Mucosa of rectum (tissue), 2 donors: ENCODE measurements at regions not wholly inside any gene's neighbourhood (a gene's known extent, or its start where the extent isn't known, plus 50 kb on each side); places are given as distances from the start of the nearest gene placed in this dataset.
"Not testable (repeated sequence)": the region's sequence is repeated elsewhere in the genome, so short reads cannot be mapped to it uniquely, and the experiment has no call there.

Source experiments
- H3K27ac ChIP-seq, 2 donors: one replicate each; pipeline ENCODE4 v1.7.0; 2013; ENCODE audit warnings: inconsistent platforms in 2 of 2, low read depth in 2 of 2, low read length in 2 of 2
- H3K27me3 ChIP-seq, 2 donors: one replicate each; pipeline ENCODE4 v1.7.0; 2013; ENCODE audit warnings: low read length in 2 of 2; ENCODE audit not compliant: control insufficient read depth in 2 of 2, insufficient read depth in 2 of 2
- H3K36me3 ChIP-seq, 2 donors: one replicate each; pipeline ENCODE4 v1.7.0; 2013; ENCODE audit warnings: low read length in 2 of 2; ENCODE audit not compliant: control insufficient read depth in 2 of 2, insufficient read depth in 2 of 2
- H3K4me1 ChIP-seq, 2 donors: one replicate each; pipeline ENCODE4 v1.7.0; 2013; ENCODE audit warnings: low read length in 2 of 2, mild to moderate bottlenecking in 1 of 2; ENCODE audit not compliant: control insufficient read depth in 2 of 2, insufficient read depth in 2 of 2
- H3K4me3 ChIP-seq, 2 donors: one replicate each; pipeline ENCODE4 v1.7.0; 2013; ENCODE audit warnings: low read length in 2 of 2
- H3K9ac ChIP-seq, 2 donors: one replicate each; pipeline ENCODE4 v1.7.0; 2013; ENCODE audit warnings: low read length in 2 of 2, low read depth in 1 of 2, mild to moderate bottlenecking in 1 of 2
- H3K9me3 ChIP-seq, 2 donors: one replicate each; pipeline ENCODE4 v1.7.0; 2013; ENCODE audit warnings: low read length in 2 of 2; ENCODE audit not compliant: control insufficient read depth in 2 of 2
- donor health status: healthy.
- donor health status: Normal muscosa, but diverticular disease.

GRCh38 chr2:57461624-57462023, 585.0 kb upstream of the VRK2 start:
- Histone ChIP-seq H3K36me3 (no peaks in the 10 kb centered on the region), H3K27ac (no peak overlapping the region), H3K9me3 (no peaks in the 10 kb centered on the region), H3K9ac (no peak overlapping the region), H3K27me3 (no peaks in the 10 kb centered on the region), H3K4me3 (no peak overlapping the region), H3K4me1 (no peaks in the 10 kb centered on the region)

- H3K4me1 ChIP-seq = no peaks in the 10 kb centered on the region
- H3K36me3 ChIP-seq = no peaks in the 10 kb centered on the region
- H3K9ac ChIP-seq = no peak overlapping the region
- H3K4me3 ChIP-seq = no peak overlapping the region
- H3K27ac ChIP-seq = no peak overlapping the region
- no peaks in the 10 kb centered on the region for H3K9me3 ChIP-seq
- H3K27me3 ChIP-seq = no peaks in the 10 kb centered on the region
Measured at GRCh38 chr2:57465067-57465466, 581.5 kb upstream of the VRK2 start.

- Histone ChIP-seq H3K9ac (no peak overlapping the region), H3K27me3 (no peaks in the 10 kb centered on the region), H3K9me3 (no peaks in the 10 kb centered on the region), H3K4me3 (no peak overlapping the region), H3K36me3 (no peaks in the 10 kb centered on the region), H3K4me1 (no peaks in the 10 kb centered on the region), H3K27ac (no peak overlapping the region)
Measured at GRCh38 chr2:57465967-57466366, 580.6 kb upstream of the VRK2 start.

- no peaks in the 10 kb centered on the region for H3K9me3 ChIP-seq
- no peaks in the 10 kb centered on the region for H3K27me3 ChIP-seq
- no peak overlapping the region for H3K9ac ChIP-seq
- no peaks in the 10 kb centered on the region for H3K36me3 ChIP-seq
- no peaks in the 10 kb centered on the region for H3K4me1 ChIP-seq
- no peak overlapping the region for H3K27ac ChIP-seq
- no peak overlapping the region for H3K4me3 ChIP-seq
Measured at GRCh38 chr2:57475391-57475790, 571.2 kb upstream of the VRK2 start.

- H3K9me3 ChIP-seq = no peaks in the 10 kb centered on the region
- H3K27me3 ChIP-seq = no peaks in the 10 kb centered on the region
- no peaks in the 10 kb centered on the region for H3K36me3 ChIP-seq
- no peak overlapping the region for H3K4me3 ChIP-seq
- no peaks in the 10 kb centered on the region for H3K4me1 ChIP-seq
- H3K9ac ChIP-seq = no peak overlapping the region
- no peak overlapping the region for H3K27ac ChIP-seq
Measured at GRCh38 chr2:57479981-57480380, 566.6 kb upstream of the VRK2 start.

- H3K36me3 ChIP-seq = no peaks in the 10 kb centered on the region
- no peak overlapping the region for H3K9ac ChIP-seq
- H3K27ac ChIP-seq = no peak overlapping the region
- no peaks in the 10 kb centered on the region for H3K9me3 ChIP-seq
- no peaks in the 10 kb centered on the region for H3K27me3 ChIP-seq
- H3K4me3 ChIP-seq = no peak overlapping the region
- no peaks in the 10 kb centered on the region for H3K4me1 ChIP-seq
Measured at GRCh38 chr2:57488061-57488460, 558.5 kb upstream of the VRK2 start.

GRCh38 chr2:57490741-57491140, 555.9 kb upstream of the VRK2 start:
- Histone ChIP-seq H3K36me3 (no peaks in the 10 kb centered on the region), H3K4me1 (no peaks in the 10 kb centered on the region), H3K9me3 (no peaks in the 10 kb centered on the region), H3K9ac (no peak overlapping the region), H3K4me3 (no peak overlapping the region), H3K27ac (no peak overlapping the region), H3K27me3 (no peaks in the 10 kb centered on the region)

GRCh38 chr2:57491213-57491612, 555.4 kb upstream of the VRK2 start:
- H3K27ac ChIP-seq = no peak overlapping the region
- no peaks in the 10 kb centered on the region for H3K4me1 ChIP-seq
- no peaks in the 10 kb centered on the region for H3K9me3 ChIP-seq
- no peaks in the 10 kb centered on the region for H3K27me3 ChIP-seq
- H3K9ac ChIP-seq = no peak overlapping the region
- no peaks in the 10 kb centered on the region for H3K36me3 ChIP-seq
- H3K4me3 ChIP-seq = no peak overlapping the region

- not testable (repeated sequence) for H3K36me3 ChIP-seq, H3K9me3 ChIP-seq, H3K27me3 ChIP-seq, H3K27ac ChIP-seq, H3K4me1 ChIP-seq, H3K9ac ChIP-seq, H3K4me3 ChIP-seq
Measured at GRCh38 chr2:57493966-57494365, 552.6 kb upstream of the VRK2 start.

- Histone ChIP-seq H3K4me3 (no peak overlapping the region), H3K9ac (no peak overlapping the region), H3K27ac (no peak overlapping the region), H3K4me1 (no peaks in the 10 kb centered on the region), H3K27me3 (no peaks in the 10 kb centered on the region), H3K36me3 (no peaks in the 10 kb centered on the region), H3K9me3 (no peaks in the 10 kb centered on the region)
Measured at GRCh38 chr2:57497489-57498096, 549.0 kb upstream of the VRK2 start.

GRCh38 chr2:57504787-57505186, 541.8 kb upstream of the VRK2 start:
- Histone ChIP-seq H3K9ac (no peak overlapping the region), H3K9me3 (no peaks in the 10 kb centered on the region), H3K27ac (no peak overlapping the region), H3K36me3 (no peaks in the 10 kb centered on the region), H3K4me1 (no peaks in the 10 kb centered on the region), H3K27me3 (no peaks in the 10 kb centered on the region), H3K4me3 (no peak overlapping the region)
